NCI-H69 (cell line): ENCODE measurements at regions not wholly inside any gene's neighbourhood (a gene's known extent, or its start where the extent isn't known, plus 50 kb on each side); places are given as distances from the start of the nearest gene placed in this dataset.
"Not testable (repeated sequence)": the region's sequence is repeated elsewhere in the genome, so short reads cannot be mapped to it uniquely, and the experiment has no call there.

ENCODE experiments used
- DNase-seq: peaks from one replicate; lab custom pipeline; 2025; lab: John Stamatoyannopoulos, UW

DNA sequence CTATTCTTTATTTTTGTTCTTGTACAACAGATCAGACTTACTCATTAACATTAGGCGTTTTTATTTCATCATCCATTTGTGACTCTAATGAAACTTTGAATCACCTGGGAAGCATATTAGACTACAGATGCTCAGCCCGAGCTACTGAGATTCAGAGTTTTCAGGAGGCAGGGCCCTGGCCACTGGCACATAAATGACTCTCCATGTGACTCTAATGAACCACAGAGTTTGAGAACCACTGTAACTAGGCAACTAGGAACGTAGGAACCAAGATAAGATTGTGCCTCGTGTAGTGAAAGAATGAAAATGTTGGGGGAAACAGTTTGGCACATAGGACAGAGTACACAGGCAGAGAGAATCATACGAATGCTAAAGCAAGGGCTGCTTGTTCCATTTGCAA, 405.9 kb upstream of the BTBD3 start:
- no peak for DNase-seq

- not testable (repeated sequence) for DNase-seq
Measured at GRCh38 chr20:11513241-11513745, 404.4 kb upstream of the BTBD3 start.

DNA sequence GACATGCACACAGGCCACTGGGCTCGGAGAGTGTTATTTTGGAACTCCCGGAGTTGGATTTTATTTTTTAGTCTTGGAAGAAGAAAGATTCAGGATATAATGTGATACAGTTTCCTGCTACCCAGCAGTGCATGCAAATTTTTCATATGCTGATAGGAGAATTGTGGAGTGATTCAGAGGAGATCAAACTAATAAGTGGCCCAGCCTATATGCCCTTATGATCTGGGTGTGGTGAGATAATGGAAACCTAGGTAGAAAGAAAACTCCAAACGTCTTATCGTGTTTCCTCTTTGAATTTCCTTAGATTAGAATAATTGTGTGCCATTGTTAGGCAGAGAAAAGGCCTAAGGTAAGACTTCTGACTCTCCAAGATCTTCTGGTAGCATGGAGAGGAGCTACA, 401.2 kb upstream of the BTBD3 start:
- no peak for DNase-seq

- no peak for DNase-seq
Measured at GRCh38 chr20:11520596-11520995, 397.1 kb upstream of the BTBD3 start.

- DNase-seq = no peak
Measured at GRCh38 chr20:11521476-11522365, 396.0 kb upstream of the BTBD3 start.

DNA sequence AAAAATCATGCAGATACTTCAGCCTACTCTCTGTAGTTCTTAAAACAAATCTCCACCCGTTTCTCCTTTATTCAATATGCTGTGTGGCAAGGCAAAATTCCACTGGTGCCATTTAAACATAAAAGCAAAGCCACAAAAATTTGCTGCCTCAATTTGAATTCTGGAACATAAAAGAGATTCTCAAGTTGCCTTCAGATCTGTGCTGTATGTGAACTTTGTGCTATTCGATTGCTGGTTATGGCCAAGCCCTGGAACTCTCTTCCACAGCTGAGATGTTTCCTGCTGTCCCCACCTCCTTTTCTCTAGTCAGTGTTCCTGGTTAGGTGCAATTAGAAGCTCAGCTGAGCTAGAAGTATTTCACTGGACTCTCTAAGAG, 395.3 kb upstream of the BTBD3 start:
- no peak for DNase-seq

GRCh38 chr20:11529047-11529446, 388.6 kb upstream of the BTBD3 start:
- no peak for DNase-seq

DNA sequence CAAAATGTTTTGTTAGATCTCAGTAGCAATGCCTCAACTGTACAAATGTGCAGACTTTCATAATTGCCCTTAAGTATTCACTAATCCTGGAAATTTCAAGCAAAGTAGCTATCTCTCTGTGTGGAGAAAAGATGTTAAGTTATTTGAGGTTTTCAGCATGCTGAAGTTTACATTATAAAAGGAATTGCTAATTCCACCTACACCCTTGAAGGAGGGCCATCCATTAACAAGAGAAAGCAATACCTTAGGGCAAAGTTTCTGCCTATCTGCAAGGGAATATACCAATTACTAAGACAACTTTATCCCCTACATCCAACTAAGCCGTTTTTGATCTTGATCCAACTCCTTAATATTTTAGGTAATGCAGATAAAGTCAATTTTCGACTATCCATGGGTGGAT, 380.7 kb upstream of the BTBD3 start:
- DNase-seq = no peak

GRCh38 chr20:11539450-11539849, 378.2 kb upstream of the BTBD3 start:
- DNase-seq = no peak

GRCh38 chr20:11540558-11540957, 377.1 kb upstream of the BTBD3 start:
- no peak for DNase-seq

GRCh38 chr20:11542645-11543044, 375.0 kb upstream of the BTBD3 start:
- DNase-seq = no peak

- DNase-seq = peak; percentile 74
Measured at GRCh38 chr20:11544029-11544678, 373.5 kb upstream of the BTBD3 start.

DNA sequence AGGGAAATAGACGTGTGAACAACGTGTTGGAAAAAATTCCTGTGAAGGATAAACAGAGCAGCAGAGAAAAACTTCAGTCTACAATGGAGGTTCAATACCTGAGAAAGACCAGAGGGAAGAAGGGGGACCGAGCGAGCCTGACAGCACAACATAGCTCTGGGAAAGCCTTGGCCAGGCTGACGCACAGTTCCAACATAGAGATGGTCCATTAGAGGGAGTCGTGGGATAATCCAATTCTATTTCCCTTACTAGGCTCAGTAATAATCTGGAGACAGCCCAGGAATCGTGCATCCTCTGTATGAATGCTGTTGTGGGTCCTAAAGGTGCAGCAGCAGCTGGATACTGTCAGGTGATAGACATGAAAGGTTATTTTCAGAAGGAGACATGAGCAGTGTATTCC, 370.8 kb upstream of the BTBD3 start:
- peak; percentile 19 for DNase-seq

DNA sequence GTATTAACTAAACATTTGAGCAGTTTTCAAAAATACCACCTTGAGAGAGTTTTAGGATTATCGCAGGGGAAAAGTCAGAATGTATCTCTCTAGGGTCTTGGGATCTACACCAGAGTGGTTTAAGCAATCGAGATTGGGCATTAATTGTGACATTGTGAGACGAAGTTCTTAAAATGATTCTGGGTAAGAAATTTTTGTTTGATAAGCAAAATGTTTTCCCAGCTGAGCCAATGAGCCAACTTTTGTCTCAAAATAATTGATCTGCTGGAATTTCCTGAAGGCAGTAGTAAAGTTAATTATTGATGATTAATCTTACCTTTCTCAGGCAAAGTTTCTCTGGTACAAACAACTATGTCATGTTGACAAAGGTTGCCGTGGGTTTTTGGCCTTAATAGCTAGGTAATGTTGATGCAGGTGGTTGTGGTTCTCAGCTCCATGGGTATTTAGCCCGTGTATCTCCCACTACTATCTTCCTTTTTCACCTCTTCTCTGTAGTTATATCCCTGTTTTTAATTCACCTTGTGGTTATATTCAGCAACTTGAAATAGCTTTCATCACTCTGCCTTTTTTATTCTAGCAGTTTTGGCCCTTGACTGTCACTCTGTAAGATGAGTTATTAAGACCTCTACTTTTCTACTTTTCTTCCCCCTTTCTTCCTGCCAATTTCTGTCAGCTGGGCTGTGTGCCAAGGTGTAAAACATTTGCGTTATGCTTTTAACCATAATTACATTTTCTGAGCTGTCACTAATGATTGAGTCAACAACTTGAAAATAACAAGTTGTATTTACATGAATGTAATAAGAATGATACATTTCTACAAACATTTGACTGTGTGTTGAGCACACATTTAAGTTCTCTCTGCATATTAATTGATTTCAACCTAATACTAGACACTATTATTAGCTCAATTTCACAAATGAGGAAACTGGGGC, 368.3 kb upstream of the BTBD3 start:
- peak; percentile 84 for DNase-seq

- no peak for DNase-seq
Measured at GRCh38 chr20:11550657-11551338, 366.9 kb upstream of the BTBD3 start.

GRCh38 chr20:11551479-11551878, 366.2 kb upstream of the BTBD3 start:
- no peak for DNase-seq

DNA sequence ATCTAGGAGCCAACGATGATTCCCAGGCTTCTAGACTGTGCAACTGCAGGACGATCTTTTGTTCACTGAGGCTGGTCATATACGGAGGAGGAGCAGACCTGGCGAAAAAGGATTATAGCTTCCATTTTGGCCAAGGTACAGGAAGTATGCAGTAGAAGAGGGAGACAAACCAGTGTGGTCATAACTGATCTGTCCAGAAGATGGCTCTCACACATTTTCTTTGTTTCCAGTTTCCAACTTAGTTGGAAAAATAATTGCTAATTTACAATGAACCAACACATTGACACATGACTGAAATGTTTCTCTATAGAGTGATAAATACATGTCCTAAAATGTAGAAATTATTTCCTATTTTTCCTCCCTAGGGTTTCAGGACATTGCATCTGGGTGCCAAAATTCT, 364.1 kb upstream of the BTBD3 start:
- DNase-seq = peak; percentile 61

DNA sequence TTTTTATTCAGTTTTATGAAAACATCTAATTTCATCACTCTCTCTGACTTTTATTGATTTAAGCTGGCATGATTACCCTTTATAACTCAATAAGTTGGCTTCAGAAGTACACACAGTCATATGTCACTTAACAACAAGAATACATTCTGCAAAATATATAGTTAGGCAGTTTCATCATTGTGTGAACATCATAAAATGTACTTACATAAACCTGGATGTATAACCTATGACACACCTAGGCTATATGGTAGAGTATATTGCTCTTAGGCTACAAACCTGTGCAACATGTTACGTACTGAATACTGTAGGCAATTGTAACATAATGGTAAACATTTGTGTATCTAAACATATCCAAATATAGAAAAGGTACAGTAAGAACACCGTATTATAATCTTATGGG, 362.2 kb upstream of the BTBD3 start:
- no peak for DNase-seq

GRCh38 chr20:11556410-11556809, 361.3 kb upstream of the BTBD3 start:
- no peak for DNase-seq

DNA sequence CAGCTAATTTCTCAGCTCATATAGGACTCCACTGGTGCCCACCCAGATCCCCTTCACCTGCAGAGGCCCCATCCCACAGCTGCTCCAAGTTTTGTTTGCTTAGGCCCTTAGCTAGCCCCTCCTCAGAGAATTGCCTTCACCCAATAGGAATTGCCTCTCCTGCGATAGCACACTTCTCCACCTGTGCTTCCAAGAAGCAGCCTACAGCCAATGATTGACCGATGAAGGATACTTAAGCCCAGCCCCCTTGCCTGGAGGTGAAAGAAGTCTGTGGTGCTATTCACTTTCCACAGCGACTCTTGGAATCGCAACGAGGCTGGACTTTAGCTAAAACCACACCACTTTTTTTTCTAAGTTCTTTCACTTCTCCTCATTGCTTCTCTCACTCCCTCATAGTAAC, 353.2 kb upstream of the BTBD3 start:
- DNase-seq = no peak

- peak; percentile 97 for DNase-seq
Measured at GRCh38 chr20:11569163-11569562, 348.5 kb upstream of the BTBD3 start.

DNA sequence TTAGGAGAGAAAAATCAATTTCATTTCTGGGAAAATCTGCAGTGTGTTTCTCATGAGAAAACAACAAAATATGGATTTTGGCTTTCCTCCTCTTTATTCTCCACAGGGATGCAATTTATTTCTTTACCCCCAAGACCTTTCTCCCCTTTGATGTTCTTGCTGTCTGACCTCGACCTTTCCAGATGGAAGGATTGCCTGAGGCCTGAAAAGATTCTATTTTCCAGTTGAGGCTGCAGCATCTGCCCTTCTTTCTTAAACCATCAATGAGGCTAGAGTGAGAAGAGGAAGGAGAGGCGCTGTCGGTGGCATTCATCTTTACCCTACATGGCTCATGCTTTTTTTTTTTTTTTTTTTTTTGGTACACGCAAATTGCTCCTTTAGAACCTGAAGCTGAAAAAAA, 344.2 kb upstream of the BTBD3 start:
- peak; percentile 56 for DNase-seq
